NCI-H526 treated with DMSO at 0.1 percent for 48 hours (cell line): ENCODE measurements at regions not wholly inside any gene's neighbourhood (a gene's known extent, or its start where the extent isn't known, plus 50 kb on each side); places are given as distances from the start of the nearest gene placed in this dataset.
A peak's percentile ranks its signal among the peaks of the same experiment; 100 is the strongest.

Experiments
- DNase-seq: peaks from one replicate; lab custom pipeline; 2025; lab: John Stamatoyannopoulos, UW

GRCh38 chr7:28231176-28231575 is 50.6 kb upstream of the JAZF1 start:
- DNase-seq: no peak

DNA sequence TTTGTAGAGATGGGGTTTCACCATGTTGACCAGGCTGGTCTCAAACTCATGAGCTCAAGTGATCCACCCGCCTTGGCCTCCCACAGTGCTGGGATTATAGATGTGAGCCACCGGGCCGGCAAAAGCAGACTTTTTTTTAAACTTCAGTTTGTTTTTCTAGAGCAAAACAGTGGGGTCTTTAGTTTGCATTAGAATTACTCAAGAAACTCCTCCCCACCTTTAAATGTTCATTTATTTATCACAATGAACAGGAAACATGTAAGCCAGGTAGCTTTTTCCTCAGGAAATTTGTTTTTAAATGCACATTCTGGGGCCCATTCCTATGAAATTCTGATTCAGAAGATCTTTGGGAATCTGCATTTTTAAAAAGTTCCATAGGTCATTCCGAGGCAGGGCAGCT is 56.0 kb upstream of the JAZF1 start:
- no peak for DNase-seq

- DNase-seq: no peak
These were observed 56.8 kb upstream of the JAZF1 start for GRCh38 chr7:28237363-28237762.

- no peak for DNase-seq
These were observed 59.2 kb upstream of the JAZF1 start for GRCh38 chr7:28239823-28240204.

- no peak for DNase-seq
These were observed 59.9 kb upstream of the JAZF1 start for GRCh38 chr7:28240481-28240880.

DNA sequence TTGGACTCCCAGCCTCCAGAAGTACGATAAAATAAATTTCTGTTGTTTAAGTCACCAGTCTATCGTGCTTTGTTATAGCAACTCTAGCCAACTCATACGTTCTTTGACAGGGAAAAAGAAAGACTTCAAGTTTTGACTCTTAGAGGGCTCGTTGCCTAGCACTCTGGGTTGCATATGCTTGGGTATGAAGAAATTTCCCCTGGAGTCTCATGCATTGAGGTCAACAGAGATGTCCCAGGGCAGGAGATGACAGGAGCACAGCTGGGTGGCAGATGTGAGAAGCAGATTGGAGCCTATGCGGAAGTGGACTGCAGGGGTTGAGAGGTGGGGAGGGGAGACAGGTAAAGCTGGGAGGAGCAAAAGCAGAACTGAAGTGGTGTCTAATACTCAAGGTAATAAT is 63.3 kb upstream of the JAZF1 start:
- no peak for DNase-seq

GRCh38 chr7:28245123-28245878 is 64.7 kb upstream of the JAZF1 start:
- DNase-seq: no peak

DNA sequence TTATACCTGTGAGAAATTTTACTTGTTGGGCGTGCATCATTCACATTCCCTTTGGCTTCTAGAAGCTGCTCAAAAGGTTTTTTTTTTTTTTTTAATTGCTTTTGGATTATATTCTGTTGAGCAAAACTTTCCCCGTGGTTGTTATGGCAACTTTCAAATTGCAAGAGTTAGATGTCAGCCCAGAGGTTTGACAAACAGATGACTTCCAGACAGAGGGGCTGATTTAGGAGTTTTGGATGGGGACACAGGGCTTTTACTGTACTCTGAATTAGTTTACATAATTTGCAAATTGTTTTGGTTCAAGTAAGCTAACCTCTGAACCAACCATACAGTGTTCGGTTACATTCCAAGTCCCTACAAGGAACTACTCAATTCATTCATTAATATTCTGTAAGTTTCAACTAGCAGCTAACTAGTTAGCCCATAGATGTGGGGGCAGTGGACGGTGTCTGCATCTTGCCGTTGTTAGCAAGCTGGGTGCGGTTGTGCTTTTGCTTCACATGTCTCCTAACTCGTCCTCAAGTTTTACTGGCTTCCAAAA is 66.4 kb upstream of the JAZF1 start:
- DNase-seq: no peak

GRCh38 chr7:28258240-28258639 is 77.6 kb upstream of the JAZF1 start:
- DNase-seq: no peak

DNA sequence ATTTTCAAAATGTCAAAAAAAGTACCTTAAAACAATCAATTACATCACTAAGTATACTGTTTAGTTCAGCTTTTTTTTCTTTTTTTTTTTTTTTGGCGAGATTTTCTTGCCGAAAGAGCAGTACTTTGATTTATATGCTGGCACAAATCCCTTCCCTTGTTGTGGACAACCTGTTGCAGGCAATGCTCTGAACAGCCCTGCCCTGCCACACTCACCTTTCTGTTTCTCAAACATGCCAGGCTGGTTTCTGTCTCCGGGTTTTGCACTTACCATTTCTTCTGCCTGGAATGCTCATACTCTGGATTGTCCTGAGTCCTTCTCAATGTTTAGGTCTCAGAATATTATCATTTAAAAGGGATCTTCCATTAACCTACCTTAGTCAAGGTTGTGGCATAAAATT is 80.4 kb upstream of the JAZF1 start:
- DNase-seq: no peak

GRCh38 chr7:28263622-28264271 is 83.2 kb upstream of the JAZF1 start:
- DNase-seq: no peak

- no peak for DNase-seq
These were observed 85.8 kb upstream of the JAZF1 start for GRCh38 chr7:28266402-28266801.

GRCh38 chr7:28267012-28267411 is 86.4 kb upstream of the JAZF1 start:
- DNase-seq: no peak

DNA sequence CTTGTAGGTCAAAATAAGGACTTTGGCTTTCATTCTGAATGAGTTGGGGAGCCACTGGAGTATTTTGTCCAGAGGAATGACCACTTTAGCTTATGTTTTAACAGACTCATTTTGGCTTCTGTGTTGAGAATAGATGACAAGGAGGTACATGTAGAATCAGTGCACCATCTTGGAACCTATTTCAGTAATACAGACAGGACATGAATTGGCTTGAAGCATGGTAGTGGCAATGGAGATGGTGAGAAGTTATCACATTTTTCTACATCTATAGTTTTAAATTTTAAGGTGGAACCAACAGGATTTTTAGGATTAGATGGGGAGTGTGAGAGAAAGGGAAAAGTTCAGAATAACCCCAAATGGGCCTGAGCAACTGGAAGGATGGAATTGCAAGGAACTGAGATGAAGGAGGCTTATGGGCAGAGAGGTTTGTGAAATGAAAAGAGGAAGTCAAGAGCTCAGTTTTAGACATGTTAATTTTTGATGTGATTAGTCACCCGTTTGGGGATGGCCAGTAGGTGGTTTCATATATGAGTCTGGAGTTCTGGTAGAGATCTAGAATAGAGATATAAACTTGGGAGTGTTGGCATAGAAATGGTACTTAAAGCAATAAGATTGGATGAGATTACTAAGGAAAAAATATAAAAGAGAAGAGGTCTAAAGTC is 89.2 kb upstream of the JAZF1 start:
- no peak for DNase-seq

- DNase-seq: no peak
These were observed 89.9 kb upstream of the JAZF1 start for GRCh38 chr7:28270536-28270935.

- DNase-seq: peak; percentile 17
These were observed 91.9 kb upstream of the JAZF1 start for GRCh38 chr7:28272461-28272877.

- DNase-seq: no peak
These were observed 95.7 kb upstream of the JAZF1 start for GRCh38 chr7:28276298-28276697.

- DNase-seq: no peak
These were observed 96.8 kb upstream of the JAZF1 start for GRCh38 chr7:28277364-28277763.

GRCh38 chr7:28277958-28278357 is 97.4 kb upstream of the JAZF1 start:
- DNase-seq: no peak

- DNase-seq: no peak
These were observed 99.9 kb upstream of the JAZF1 start for GRCh38 chr7:28280516-28280915.

DNA sequence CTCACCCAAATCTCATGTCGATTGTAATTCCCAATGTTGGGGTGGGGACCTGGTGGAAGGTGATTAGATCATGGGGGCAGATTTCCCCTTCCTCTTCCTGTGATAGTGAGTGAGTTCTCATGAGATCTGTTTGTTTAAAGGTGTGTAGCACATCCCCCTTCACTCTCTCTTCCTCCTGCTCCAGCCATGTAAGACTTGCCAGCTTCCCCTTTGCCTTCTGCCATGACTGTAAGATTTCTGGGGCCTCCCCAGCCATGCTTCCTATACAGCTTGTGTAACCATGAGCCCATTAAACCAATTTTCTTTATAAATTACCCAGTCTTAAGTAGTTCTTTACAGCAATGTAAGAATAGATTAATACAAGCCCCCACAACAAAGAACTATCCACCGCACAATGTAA is 109.9 kb upstream of the JAZF1 start:
- no peak for DNase-seq

DNA sequence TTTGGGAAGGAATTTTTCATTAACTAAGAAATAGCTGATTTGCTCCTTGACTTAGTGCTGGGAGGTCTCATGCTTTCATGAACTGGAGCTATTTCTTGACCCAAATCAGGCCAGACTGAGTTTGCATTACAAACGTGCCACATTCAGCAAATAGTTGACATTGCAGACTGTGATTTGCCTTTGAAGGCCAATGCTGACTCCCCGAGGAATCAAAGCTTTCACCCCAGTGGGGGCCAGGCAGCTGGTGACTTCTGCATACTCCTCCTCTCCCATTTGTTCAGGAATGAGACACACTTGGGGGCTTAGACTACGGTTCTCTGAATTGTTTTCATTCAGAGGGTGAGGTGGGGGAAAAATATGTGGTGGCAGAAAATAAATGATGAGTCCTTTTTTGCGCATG is 111.0 kb upstream of the JAZF1 start:
- DNase-seq: no peak
